Heart left ventricle (tissue), 16 donors: ENCODE measurements at regions not wholly inside any gene's neighbourhood (a gene's known extent, or its start where the extent isn't known, plus 50 kb on each side); places are given as distances from the start of the nearest gene placed in this dataset.
A peak's percentile ranks its signal among the peaks of the same experiment; 100 is the strongest.

Experiments used
- ATAC-seq, 4 donors: fragments of 200-7000 bp; cut with Tn5 transposase; one replicate each; pipeline ENCODE4 v1.9.1; 2020 to 2022; ENCODE audit warnings: moderate library complexity in 4 of 4, mild to moderate bottlenecking in 3 of 4, moderate number of reproducible peaks in 1 of 4
- DNase-seq, 5 donors: peaks; one replicate each; pipeline ENCODE4 v3.0.0-alpha.2; 2020
- H3K27ac ChIP-seq, 12 donors: fragments of 200-600 bp; sonication (generic) in 4 of 12; one replicate each; pipeline versions ENCODE4 v1.5.0 to v1.8.0; 2016 to 2022; ENCODE audit warnings: mild to moderate bottlenecking in 2 of 12
- H3K27me3 ChIP-seq, 9 donors: fragments of 200-600 bp; sonication (generic) in 2 of 9; one replicate each; pipeline versions ENCODE4 v1.5.1 to v1.8.0; 2016 to 2022; ENCODE audit warnings: mild to moderate bottlenecking in 3 of 9
- H3K36me3 ChIP-seq, 9 donors: fragments of 200-600 bp; sonication (generic) in 2 of 9; one replicate each; pipeline versions ENCODE4 v1.5.0 to v1.8.0; 2018 to 2022; ENCODE audit warnings: mild to moderate bottlenecking in 2 of 9
- H3K4me1 ChIP-seq, 12 donors: fragments of 200-600 bp; sonication (generic) in 4 of 12; one replicate each; pipeline versions ENCODE4 v1.5.0 to v1.8.0; 2016 to 2022; ENCODE audit warnings: mild to moderate bottlenecking in 3 of 12
- H3K4me3 ChIP-seq, 12 donors: fragments of 200-600 bp; sonication (generic) in 4 of 12; one replicate each; pipeline versions ENCODE4 v1.5.0 to v1.8.0; 2017 to 2022; ENCODE audit warnings: mild to moderate bottlenecking in 9 of 12, moderate library complexity in 4 of 12
- H3K9me3 ChIP-seq, 12 donors: fragments of 200-600 bp; sonication (generic) in 4 of 12; one replicate each; pipeline versions ENCODE4 v1.5.0 to v1.8.0; 2016 to 2022; ENCODE audit warnings: mild to moderate bottlenecking in 1 of 12
- POLR2A ChIP-seq, 2 donors: fragments of 450-650 bp; IDR thresholded peaks; one replicate each; pipeline ENCODE4 v1.6.1; 2017; ENCODE audit warnings: antibody characterized with exemption in 2 of 2, mild to moderate bottlenecking in 2 of 2, moderate library complexity in 2 of 2
- WGBS, 4 donors: extraction: QIAGEN DNeasy Blood & Tissue Kit in 2 of 4; methylation state at CpG; one replicate each; pipeline versions ENCODE4 v1.1.5 to v1.1.7; 2013 to 2018; 5-methylcytosine and 5-hydroxymethylcytosine counted together
- intact Hi-C, 10 donors: fragments of 100-400 bp; cut with DNase I; formaldehyde crosslinking; loops; one replicate each; pipeline versions ENCODE4 v1.11.1 to v1.14.2; 2022
- TF ChIP-seq, protein P1 (sequence below), 12 donors: fragments of 200-600 bp; sonication (generic) in 4 of 12; IDR thresholded peaks; one replicate each; pipeline versions ENCODE4 v1.5.0 to v1.8.0; 2018 to 2022; ENCODE audit warnings: antibody characterized with exemption in 12 of 12, mild to moderate bottlenecking in 5 of 12
- donor health status: ischemic (EF 13 %, LVEDD 7.1; RV severe dilation, severe dysfunction).
- donor health status: healthy with polysubstance abuse.
- donor health status: DM: no; HTN: yes; CAD: no.
- donor health status: DM: no; HTN: no; CAD: no.
- donor health status: ischemic (EF 25% LVEDD 6.9; RV normal size, moderate dysfunction).
- donor health status: ischemic (EF 25% LVEDD 5.7; RV mildly dilated, moderate dysfunction).
- donor health status: healthy.
- donor health status: DM: yes; HTN: yes; CAD: no.
- donor health status: ischemic (EF 35%, LVEDD 5.7; RV mildly dilated, moderate dysfunction).
- donor health status: nonischemic (EF 11% LVEDD 7.7; RV severe dilation, severe dysfunction).
- donor health status: DM: yes; HTN: yes; CAD: no.
- donor health status: PGD.
- donor health status: ischemic (EF 29% LVEDD 5.4; RV normal size, mild dysfunction).
- donor health status: nonischemic (EF 23%, LVEDD 6.1; RV moderate dilation, normal function).

DNA sequence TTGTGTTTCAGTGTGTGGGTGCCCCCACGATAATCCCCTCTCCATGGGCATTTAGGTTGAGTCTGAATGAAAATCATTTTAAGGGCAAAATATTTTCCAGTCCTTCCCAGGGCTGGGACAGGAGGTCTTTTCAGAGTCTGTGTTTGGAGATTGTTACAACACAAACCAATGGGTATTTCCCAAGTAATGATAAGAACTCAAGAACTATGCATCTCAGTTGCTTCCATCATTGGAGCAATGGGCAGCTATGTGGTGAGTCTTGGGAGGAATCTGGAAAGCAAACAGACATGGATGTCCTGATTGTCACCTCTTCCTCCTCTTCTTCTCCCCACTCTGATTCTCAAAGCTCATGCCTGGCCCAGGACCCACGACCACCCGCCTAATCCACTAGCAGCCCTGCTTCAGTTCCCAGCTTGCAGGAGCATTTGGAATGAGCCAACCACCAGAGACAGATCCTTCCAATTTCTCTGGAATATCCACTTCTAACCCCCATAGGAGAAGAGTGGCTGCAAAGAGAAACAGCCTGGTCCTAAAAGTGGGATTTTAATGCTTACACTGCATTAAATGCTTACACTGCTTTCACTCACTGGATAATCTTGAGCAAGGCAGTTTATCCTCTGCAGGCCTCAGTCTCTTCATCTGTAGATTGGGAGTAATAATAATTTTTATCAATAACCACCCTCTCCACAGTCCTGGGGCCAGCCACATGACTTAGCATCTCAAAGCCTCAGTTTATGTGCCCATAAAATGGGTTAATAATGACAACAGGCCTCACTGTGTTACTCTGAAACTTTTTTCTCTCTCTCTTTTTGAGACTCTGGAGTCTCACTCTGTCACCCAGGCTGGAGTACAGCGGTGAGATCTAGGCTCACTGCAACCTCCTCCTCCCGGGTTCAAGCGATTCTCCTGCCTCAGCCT is 404.3 kb downstream of the MN1 start:
- no peak for TF ChIP-seq POLR2A (IDR thresholded peaks at IDR 0.05)
- TF ChIP-seq, protein P1, sequence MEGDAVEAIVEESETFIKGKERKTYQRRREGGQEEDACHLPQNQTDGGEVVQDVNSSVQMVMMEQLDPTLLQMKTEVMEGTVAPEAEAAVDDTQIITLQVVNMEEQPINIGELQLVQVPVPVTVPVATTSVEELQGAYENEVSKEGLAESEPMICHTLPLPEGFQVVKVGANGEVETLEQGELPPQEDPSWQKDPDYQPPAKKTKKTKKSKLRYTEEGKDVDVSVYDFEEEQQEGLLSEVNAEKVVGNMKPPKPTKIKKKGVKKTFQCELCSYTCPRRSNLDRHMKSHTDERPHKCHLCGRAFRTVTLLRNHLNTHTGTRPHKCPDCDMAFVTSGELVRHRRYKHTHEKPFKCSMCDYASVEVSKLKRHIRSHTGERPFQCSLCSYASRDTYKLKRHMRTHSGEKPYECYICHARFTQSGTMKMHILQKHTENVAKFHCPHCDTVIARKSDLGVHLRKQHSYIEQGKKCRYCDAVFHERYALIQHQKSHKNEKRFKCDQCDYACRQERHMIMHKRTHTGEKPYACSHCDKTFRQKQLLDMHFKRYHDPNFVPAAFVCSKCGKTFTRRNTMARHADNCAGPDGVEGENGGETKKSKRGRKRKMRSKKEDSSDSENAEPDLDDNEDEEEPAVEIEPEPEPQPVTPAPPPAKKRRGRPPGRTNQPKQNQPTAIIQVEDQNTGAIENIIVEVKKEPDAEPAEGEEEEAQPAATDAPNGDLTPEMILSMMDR (IDR thresholded peaks at IDR 0.05): no peak
- 71 to 82% (median 76%) methylated on average over 6 of the region's 6 CpGs for WGBS, 4 donors
- H3K36me3 ChIP-seq: no peaks in the 10 kb centered on the region
- peak overlapping the region in 2 of 12 donors; percentile 2 to 3 for H3K27ac ChIP-seq
- H3K4me3 ChIP-seq: no peak overlapping the region
- H3K4me1 ChIP-seq: no peaks in the 10 kb centered on the region
- ATAC-seq (no peak), DNase-seq (no peak)
- H3K27me3 ChIP-seq: peaks cover 0 to 18% (median 4%) of the 10 kb centered on the region in 9 donors
- intact Hi-C loops: loop anchor here in 1 of 10 donors (5.0 kb wide), 1 partner anchor 50 kb away; no protein-coding TSS in a partner anchor
- H3K9me3 ChIP-seq: peaks cover 0 to 8% (median 0%) of the 10 kb centered on the region in 12 donors

DNA sequence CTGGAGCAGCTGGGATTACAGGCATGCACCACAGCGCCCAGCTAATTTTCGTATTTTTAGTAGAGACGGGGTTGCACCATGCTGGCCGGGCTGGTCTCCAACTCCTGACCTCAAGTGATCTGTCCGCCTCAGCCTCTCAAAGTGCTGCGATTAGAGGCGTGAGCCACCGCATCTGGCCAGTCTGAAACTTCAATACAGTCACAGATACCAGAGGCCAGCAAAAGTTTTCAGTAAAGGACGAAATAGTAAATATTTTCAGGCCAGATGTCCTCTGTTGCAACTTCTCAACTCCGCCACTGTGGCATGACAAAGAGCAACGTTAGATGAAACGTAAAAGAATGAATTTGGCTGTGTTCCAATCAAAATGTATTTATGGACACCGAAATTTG is 403.6 kb downstream of the MN1 start:
- Histone ChIP-seq H3K27ac (peak overlapping the region in 1 of 12 donors; percentile 11), H3K9me3 (peaks cover 0 to 8% (median 0%) of the 10 kb centered on the region in 12 donors), H3K36me3 (no peaks in the 10 kb centered on the region), H3K4me3 (no peak overlapping the region), H3K4me1 (no peaks in the 10 kb centered on the region), H3K27me3 (peaks cover 0 to 18% (median 4%) of the 10 kb centered on the region in 9 donors)
- TF ChIP-seq, protein P1 (IDR thresholded peaks at IDR 0.05): no peak
- TF ChIP-seq POLR2A (IDR thresholded peaks at IDR 0.05): no peak
- WGBS, 4 donors: 55 to 64% (median 58%) methylated on average over 13 of the region's 13 CpGs
- peak in 3 of 4 donors; percentile 76 to 89 (median 81) for ATAC-seq
- intact Hi-C loops: loop anchor here in 1 of 10 donors (5.0 kb wide), 1 partner anchor 49 kb away; no protein-coding TSS in a partner anchor
- DNase-seq: peak; percentile 42 to 87 (median 73)

DNA sequence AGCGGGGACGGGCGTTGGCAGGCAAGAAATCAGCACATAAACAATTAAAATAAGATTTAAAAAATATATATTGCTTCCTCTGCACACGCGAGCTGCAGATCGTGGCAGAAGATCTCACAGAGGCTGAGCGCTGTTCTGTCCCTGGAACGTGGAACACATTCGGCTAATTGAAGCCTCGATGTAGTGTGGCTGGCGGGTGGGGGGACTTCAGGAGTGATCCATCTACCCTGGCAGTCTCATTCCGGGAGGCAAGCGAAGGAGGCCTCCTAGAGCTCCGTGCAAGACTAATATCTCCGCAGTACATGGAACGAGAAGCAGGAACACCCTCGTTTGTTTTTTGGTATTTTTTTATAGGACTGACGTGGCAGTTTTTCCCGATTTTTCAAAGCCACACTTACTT is 402.4 kb downstream of the MN1 start:
- H3K27me3 ChIP-seq: peaks cover 0 to 18% (median 4%) of the 10 kb centered on the region in 9 donors
- H3K4me1 ChIP-seq: no peaks in the 10 kb centered on the region
- ATAC-seq (peak in 1 of 4 donors; percentile 28), DNase-seq (no peak)
- no peaks in the 10 kb centered on the region for H3K36me3 ChIP-seq
- no peak overlapping the region for H3K27ac ChIP-seq
- intact Hi-C loops: loop anchor here in 1 of 10 donors (5.0 kb wide), 1 partner anchor 48 kb away; no protein-coding TSS in a partner anchor
- no peak overlapping the region for H3K4me3 ChIP-seq
- 55 to 57% (median 56%) methylated on average over 19 of the region's 19 CpGs for WGBS, 4 donors
- H3K9me3 ChIP-seq: peaks cover 0 to 9% (median 0%) of the 10 kb centered on the region in 12 donors
- TF ChIP-seq, protein P1 (IDR thresholded peaks at IDR 0.05): no peak
- no peak for TF ChIP-seq POLR2A (IDR thresholded peaks at IDR 0.05)

DNA sequence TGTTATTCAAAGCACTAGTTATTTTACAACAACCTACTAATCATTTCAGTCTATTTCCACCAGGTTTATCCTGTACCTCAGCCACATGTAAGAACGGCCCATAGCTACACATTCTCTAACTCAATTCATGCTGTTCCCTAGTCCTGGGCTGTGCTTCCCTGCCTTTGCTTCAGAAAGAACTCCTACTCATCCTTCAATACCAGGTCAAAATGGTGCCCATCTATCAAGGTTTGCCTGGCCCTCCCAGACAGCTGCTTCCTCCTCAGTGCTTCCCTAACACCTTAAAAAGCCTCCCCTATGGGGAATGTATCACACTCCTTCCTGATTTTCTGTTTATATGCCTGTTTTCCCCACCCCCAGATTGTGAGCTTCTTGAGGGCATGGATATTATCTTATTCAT is 400.7 kb downstream of the MN1 start:
- TF ChIP-seq, protein P1 (IDR thresholded peaks at IDR 0.05): no peak
- no peak for TF ChIP-seq POLR2A (IDR thresholded peaks at IDR 0.05)
- ATAC-seq: no peak
- H3K4me3 ChIP-seq: no peak overlapping the region
- WGBS, 4 donors: 0 to 36% (median 2%) methylated on average over 1 of the region's 1 CpG
- H3K27ac ChIP-seq: no peak overlapping the region
- intact Hi-C loops: loop anchor here in 3 of 10 donors (10.0 kb wide), 3 partner anchors 314 to 646 kb away; no protein-coding TSS in a partner anchor
- peaks cover 0 to 18% (median 4%) of the 10 kb centered on the region in 9 donors for H3K27me3 ChIP-seq
- no peaks in the 10 kb centered on the region for H3K4me1 ChIP-seq
- H3K9me3 ChIP-seq: peaks cover 0 to 9% (median 0%) of the 10 kb centered on the region in 12 donors
- no peak for DNase-seq
- H3K36me3 ChIP-seq: no peaks in the 10 kb centered on the region
